CD4-positive, alpha-beta T cell treated with Interleukin-6 for 4 hours (primary cell): ENCODE measurements at regions not wholly inside any gene's neighbourhood (a gene's known extent, or its start where the extent isn't known, plus 50 kb on each side); places are given as distances from the start of the nearest gene placed in this dataset.
A peak's percentile ranks its signal among the peaks of the same experiment; 100 is the strongest.
"Not testable (repeated sequence)": the region's sequence is repeated elsewhere in the genome, so short reads cannot be mapped to it uniquely, and the experiment has no call there.

ENCODE experiments used
- DNase-seq: peaks from one replicate; pipeline ENCODE4 v3.0.0-alpha.2; 2020; ENCODE audit warnings: mixed read lengths

DNA sequence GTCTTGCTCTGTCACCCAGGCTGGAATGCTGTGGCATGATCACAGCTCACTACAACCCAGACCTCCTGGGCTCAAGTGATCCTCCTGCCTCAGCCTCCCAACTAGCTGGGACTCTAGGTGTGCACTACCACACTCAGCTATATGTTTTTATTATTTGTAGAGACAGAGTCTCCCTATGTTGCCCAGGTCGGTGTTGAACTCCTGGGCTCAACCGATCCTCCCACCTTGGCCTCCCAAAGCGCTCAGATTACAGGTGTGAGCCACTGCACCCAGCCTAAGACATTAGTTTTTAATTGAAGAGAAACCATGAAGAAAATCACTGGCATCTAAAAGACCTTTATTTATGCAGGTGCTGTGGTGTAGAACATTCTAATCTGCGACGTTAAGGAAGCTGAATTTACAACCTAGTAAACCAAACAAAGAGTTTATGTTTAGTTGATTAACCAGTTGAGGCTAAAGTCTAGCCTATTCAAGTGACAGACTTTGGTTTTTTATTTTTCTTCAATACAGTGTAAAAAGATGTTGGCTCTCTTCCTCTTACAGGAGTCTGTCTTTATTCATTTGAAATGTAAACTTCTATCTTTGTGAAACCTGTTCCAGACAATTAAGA lies 52.5 kb upstream of the NBL1 start:
- no peak for DNase-seq

DNA sequence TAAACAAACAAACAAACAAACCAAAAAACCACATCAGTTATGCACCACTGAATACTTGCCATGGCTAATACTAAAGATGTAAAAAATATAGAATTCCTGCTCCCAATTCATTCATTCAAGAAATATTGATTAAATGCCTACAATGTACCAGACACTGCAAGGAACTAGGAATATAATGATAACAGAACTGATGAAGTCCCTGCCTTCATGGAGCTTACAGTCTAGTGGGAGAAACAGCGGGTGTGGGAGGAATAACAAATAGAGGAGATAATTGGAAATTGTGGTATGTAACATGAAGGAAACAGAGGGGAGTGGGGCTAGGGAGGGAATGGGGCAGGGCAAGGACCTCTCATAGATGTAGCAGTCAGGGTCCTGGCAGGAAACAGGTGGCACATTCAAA lies 58.6 kb upstream of the NBL1 start:
- no peak for DNase-seq

DNA sequence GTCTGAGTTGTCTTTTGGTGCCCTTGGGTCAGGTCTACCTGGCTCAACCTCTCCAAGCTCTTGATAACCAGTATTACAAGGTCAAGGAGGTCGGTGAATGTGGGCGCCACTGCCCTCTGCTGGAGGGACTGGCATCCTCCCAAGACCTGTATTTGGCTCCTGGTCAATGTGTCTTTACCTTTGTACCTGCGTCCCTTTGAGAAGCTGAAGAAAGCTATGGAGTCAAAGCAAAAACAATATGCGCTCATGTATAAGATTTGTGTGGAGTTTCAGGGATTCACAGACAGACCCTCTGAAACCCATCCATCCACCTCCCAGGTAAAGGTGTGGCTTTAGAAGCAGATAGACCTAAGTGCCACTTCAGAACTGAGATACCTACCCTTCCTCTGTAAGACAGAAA lies 61.8 kb upstream of the NBL1 start:
- DNase-seq, result peak; percentile 86

DNA sequence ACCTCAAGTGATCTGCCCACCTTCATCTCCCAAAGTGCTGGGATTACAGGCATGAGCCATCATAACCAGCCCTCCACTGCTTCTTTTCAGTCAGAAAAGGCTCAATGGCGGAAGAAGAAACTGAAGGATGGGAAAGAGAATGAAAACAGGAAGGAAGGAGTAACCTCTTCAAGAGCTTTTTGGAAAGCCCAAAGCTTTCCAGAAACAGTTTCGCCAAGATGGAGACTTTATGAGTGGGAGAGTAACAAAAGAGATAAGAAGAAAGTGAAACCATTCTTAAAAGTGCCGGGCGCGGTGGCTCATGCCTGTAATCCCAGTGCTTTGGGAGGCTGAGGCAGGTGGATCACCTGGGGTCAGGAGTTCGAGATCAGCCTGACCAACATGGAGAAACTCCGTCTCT lies 62.7 kb upstream of the NBL1 start:
- no peak for DNase-seq

DNA sequence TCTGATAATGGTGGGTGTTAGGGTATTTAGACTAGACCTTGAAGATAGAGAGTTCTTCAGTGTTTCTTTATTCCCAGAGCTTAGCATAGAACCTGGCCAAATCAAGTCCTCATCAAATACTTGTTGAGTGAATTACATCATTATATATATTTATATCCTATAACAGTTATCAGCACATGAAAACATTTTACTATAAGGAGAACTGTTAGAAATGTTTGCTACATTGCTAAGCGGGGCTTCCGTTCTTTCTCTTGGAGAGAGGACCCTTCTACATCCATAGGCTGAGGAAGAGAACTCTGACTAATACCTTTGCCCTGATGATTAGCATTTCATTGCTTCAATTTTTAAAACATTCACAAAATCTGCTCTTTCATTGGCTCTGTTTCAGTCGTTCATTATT lies 66.5 kb upstream of the NBL1 start:
- no peak for DNase-seq

DNA sequence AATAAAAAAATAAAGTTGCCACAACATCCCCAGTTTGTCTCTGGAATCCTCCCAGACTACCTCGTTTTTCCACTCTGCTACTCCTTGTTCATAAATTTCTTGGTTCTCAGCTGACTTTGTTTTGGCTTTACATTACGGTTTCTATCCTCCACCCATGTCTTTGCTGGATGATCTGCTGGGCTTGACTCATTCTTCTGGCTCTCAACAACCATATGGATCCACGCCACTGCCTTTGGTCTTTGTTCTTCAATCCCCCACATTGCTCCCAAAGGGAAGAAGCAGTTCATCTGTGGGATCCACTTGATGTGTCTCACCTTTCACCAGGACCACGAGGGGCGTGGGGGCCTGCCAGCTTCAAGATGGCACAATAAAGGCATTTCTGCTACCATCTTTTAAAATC lies 67.1 kb upstream of the NBL1 start:
- DNase-seq, result no peak

DNA sequence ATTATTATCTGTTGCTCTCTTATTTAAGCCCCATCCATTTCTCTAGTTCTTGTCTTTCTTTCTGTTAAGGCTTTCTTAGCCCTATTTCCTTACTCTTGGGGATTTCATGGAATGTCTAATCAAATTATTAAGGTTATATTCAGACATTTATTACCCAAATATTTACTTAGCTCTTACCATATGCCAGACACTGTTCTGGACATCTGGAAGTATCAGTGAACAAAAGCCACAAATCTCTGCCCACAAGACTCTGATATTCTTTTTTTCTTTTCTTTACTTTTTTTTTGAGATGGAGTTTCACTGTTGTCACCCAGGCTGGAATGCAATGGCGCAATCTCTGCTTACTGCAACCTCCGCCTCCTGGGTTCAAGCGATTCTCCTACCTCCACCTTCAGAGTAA lies 74.3 kb upstream of the NBL1 start:
- DNase-seq, result no peak

DNA sequence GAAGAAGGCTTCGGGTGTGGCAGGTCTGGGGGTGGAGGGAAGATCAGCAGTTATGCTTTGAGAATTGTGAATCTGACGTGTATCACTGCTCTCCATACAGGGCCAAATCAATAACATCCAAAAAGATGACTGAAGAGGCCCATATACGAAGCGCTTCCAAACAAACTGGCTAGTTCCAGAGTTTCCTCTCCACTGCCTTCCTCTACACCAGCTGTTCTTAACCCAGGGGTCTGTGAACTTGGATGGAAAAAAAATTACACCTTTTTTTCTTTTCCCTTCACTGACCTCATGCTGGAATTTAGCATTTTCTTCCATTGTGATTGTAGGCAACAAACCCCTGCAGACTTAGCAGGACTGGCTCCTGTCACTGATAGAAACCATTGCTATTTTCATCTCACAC lies 77.1 kb upstream of the NBL1 start:
- no peak for DNase-seq

DNA sequence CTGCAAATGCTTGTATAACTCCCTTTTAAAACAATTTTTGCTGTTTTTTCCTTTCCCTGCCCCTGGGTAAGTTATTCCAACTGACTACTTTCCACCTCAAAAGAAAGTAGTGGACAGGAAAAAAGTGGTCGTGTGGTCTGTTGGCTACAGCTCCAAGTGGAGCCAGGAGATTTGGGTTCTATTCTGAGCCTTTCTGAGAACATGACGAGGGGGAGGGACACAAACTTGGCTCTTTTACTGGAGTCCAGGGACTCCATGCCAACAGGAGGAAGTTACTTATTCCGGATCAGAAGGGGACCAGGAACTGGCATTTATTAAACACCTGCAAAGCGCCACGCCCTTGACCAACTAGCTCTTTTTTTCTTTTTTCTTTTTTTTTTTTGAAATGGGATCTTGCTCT lies 79.0 kb upstream of the CAPZB start:
- no peak for DNase-seq

DNA sequence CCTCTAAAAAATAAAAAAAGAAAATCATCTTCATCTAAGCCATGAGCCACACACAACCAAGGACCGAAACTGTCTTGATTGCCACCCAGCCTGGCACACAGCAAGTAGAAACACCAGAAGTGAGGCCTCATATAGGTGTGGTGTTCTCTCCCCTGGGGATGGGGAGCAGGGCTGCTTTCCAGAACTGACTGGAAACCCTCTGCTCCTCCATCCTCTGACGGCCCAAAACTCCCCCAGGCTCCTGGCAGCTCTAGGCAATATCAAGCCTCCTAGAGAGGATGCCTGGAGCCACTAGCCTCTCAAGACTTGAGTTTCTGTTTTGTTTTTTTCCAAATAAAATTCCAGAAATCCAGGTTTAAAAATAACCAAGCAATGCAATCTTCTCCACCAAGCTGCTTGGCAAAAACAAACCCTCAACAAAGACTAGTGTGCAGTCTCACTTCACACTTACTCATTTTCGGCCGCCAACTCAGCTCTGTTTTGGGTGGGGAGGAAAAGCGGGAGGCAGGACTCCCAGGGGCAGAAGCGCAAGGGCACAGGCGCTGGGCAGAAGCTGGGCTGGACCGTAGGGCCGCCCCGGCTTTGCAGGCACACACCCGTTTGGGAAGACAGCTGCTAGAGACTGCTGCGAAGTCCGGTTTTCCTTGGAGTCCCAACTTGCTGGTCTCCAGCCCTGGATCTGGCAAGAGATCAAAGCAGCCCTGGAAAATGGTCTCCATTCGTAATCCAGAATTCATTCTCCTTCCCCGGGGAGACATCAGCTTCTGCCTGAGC lies 78.2 kb upstream of the CAPZB start:
- DNase-seq, result no peak

DNA sequence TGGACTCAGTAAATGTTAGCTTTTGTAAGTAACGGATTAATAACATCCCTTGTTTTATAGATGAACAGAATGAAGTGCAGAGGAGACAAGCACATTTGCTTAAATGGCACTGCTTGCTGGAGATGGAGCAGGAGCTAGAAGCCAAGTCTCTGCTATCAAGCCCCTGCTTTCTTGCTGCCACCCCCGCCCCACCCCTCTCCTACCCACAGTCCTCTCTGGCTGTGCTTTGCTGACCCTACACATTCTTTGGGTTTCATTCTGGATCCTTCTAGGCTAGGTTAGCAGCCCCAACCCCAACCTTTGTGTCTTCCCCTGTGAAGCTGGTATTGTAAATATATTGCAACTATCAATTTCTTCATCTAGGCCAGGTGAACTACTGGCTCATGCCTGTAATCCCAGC lies 77.5 kb upstream of the CAPZB start:
- DNase-seq, result no peak

DNA sequence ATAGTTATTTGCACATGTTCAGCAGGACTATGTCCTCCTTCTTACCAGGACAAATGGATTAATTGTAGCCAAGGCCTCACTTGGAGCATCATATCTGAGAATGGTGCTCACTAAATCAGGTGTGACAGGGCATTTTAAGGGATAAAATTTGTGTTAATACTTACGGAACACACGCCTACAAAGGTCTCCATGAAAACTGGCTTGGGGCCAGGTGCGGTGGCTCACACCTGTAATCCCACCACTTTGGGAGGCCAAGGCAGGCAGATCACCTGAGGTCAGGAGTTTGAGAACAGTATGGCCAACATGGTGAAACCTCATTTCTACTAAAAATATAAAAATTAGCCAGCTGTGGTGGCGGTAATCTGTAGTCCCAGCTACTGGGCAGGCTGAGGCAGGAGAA lies 75.1 kb upstream of the CAPZB start:
- no peak for DNase-seq

DNA sequence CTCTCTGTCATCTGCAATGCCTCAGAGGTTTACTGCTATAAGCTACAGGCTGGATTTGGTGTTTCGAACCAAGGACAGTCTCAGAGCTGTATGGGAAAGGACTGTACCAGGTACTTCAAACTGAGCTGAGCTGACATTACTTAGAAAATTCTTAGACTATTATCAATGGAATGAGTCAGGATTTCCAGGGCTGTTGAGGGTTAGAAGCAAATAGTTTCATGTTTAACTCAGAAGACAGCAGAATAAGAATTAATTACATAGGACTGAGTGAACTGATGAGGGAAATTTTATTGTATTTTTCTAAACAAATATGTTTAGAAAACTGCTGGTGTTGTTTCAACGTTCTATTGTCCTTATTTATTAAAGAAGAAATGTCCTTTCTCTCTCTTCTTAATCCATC lies 74.3 kb upstream of the CAPZB start:
- DNase-seq, result no peak

DNA sequence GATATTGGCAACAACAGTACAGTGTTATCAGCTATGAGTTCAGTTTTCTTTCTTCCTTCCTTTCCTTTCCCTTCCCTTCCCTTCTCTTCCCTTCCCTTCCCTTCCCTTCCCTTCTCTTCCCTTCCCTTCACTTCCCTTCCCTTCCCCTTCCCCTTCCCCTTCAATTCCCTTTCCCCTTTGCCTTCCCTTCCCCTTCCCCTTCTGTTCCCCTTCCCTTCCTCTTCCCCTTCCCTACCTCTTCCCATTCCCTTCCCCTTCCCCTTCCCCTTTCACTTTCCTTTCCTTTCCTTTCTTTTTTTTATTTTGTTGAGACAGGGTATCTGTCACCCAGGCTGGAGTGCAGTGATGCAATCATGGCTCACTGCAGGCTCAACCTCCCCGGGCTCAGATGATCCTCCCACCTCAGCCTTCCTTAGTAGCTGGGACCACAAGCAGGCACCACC lies 72.3 kb upstream of the CAPZB start:
- no peak for DNase-seq

DNA sequence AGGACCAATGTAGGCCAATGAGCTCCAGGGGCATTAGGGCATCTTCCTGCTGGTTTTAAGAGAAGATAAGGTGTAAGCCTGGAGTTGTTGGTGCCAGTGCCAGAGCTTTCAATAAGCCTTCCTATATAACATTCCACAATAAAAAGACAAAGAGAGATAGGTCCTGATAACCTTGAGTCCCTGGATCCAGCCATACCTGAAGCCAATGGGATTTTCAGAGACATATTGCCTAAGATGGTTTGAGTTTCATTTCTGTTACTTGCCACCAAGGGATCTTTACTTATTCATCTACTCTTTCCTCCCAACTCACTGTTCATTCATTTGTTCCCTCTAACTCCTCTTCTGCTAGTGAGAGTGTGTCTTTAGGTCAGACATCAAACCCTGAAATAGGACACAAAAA lies 68.8 kb upstream of the CAPZB start:
- no peak for DNase-seq

DNA sequence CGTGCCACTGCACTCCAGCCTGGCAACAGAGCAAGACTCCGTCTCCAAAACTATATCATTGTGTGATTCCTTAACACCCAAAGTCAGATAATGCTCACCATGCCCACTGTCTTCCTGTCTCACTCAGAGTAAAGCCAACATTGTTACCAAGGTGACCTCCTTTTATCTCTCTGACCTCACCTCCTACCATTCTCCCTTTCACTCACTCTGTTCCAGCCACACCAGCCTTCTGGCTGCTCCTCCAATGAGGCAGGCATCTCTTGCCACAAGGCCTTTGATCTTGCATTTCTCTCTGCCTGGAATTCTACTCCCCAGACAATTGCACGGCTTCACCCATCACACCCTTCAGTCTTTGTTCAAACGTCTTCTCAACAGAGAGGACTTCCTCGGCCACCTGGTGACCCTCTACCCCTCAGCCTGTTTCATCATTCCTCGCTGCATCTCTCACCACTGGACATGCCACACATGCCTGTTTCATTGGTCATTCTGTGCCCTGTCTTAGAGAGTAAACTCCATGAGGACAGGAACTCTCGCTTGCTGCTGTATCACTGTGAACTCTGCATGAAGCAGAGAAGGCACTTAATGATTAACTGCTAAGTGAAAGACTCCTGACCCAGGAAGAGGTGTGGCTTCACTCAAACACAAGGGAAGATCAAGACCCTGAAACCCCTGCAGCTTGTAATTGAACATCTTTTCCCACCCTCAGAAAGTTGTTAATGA lies 67.1 kb upstream of the CAPZB start:
- no peak for DNase-seq

DNA sequence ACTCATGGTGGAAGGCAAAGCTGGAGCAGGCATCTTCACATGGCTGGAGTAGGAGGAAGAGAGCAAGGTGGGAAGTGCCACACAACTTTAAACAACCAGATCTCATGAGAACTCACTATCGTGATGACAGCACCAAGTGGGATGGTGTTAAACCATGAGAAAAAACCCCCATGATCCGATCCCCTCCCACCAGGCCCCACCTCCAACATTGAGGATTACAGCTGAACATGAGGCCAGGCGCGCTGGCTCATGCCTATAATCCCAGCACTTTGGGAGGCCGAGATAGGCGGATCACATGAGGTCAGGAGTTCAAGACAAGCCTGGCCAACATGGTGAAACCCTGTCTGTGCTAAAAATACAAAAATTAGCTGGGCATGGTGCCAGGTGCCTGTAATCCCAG lies 66.5 kb upstream of the CAPZB start:
- not testable (repeated sequence) for DNase-seq

DNA sequence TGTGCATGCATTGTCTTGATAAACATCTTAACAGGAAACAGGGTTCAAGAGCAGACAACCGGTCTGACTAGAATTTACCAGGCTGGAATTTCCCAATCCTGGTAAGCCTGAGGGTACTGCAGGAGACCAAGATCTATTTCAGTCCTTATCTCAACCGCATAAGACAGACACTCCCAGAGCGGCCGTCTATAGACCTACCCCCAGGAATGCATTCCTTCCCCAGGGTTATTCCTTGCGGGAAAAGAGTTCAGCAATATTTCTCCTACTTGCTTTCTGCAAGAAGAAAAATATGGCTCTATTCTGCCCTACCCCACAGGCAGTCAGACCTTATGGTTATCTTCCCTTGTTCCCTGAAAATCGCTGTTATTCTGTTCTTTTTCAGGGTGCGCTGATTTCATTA lies 65.1 kb upstream of the CAPZB start:
- not testable (repeated sequence) for DNase-seq

DNA sequence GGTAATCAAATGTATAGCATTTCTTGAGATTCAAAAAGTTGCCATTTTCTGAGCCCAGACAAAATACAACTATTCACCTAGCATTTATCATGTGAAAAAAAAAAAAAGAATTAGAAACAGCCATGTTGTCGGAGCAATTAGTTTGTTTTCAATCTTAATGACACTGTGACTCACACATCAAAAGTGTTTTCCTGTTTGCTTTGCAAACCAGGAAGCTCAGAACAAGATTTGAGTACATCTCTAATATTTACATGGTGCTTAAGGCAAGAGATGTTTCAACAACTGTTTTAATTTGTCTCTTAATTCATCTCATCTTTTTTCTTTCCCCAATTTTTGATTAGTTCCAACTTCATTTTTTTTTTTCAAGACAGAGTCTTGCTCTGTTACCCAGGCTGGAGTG lies 62.5 kb upstream of the CAPZB start:
- no peak for DNase-seq

DNA sequence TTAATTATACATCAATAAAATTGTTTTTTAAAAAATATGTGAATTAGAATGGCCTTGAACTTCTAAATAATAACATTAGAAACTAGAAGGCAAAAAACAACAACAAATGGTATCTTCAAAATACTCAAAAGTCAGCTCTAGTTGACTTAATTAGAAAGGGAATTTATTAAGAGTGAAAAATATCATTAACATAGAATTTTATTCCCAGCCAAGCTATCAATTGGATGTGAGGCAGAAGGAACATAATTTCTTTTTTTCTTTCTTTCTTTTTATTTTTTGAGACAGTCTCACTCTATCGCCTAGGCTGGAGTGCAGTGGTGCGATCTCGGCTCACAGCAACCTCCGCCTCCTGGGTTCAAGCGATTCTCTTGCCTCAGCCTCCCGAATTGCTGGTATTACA lies 51.2 kb upstream of the CAPZB start:
- no peak for DNase-seq

DNA sequence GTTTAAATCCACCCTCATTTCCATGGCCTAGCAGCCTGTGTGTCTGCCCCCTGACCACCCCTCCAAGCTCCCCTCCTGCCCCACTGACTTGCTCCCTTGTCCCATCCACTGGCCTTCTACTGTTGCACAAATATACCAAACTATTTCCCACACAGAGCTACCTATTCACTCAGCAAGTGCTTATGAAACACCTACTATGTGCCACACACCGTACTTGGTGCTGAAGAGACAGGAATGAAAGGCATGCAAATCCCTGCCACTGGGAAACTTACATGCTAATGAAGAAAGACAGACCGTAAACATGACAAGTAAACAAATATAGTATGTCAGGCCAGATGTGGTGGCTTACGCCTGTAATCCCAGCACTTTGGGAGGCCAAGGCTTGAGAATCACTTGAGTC lies 49.9 kb upstream of the CAPZB start:
- no peak for DNase-seq
